GM19328 (cell line): ENCODE measurements at regions not wholly inside any gene's neighbourhood (a gene's known extent, or its start where the extent isn't known, plus 50 kb on each side); places are given as distances from the start of the nearest gene placed in this dataset.

ENCODE experiments used
- ATAC-seq: cut with Tn5 transposase; IDR thresholded peaks from one replicate; pipeline ENCODE4 v1.9.1; 2021; ENCODE audit warnings: mild to moderate bottlenecking, moderate library complexity; ENCODE audit not compliant: unreplicated experiment

DNA sequence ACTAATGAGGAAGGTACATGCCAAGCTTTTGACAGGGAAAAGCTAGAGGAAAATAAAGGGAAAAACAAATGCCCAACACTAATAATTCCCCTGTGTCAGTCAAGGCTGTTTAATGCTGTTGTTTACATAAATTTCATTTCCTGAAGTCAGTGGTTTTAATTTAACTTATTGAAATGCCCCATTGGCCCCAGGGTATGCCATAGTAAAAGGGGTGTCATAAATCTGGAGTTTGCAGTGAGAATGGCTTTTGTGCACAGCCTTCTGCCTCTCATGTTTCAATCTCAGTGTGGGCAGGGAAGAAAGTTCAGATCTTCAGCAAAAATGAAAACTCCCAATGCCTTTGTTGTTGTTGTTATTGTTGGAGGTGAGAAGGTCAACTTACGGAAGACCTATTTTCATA, 550.1 kb upstream of the DCC start:
- no peak for ATAC-seq

DNA sequence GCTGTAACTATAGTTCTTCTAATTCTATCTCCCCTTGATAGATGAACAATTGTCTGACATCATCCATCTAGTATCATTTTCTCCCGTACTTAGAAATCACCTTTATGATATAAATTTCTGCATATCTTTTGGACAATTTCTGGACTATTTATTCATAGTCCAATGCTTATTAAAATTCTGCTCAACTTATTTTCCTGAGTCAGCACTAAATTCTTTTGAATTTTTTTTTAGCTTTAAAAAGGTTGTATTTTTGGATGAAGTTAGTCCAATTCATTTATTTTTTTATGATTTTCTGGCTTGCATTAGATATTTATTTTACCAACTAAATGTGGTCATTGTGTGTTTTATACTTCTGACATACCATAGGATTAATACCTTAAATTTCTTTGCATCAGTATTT, 538.5 kb upstream of the DCC start:
- no peak for ATAC-seq

DNA sequence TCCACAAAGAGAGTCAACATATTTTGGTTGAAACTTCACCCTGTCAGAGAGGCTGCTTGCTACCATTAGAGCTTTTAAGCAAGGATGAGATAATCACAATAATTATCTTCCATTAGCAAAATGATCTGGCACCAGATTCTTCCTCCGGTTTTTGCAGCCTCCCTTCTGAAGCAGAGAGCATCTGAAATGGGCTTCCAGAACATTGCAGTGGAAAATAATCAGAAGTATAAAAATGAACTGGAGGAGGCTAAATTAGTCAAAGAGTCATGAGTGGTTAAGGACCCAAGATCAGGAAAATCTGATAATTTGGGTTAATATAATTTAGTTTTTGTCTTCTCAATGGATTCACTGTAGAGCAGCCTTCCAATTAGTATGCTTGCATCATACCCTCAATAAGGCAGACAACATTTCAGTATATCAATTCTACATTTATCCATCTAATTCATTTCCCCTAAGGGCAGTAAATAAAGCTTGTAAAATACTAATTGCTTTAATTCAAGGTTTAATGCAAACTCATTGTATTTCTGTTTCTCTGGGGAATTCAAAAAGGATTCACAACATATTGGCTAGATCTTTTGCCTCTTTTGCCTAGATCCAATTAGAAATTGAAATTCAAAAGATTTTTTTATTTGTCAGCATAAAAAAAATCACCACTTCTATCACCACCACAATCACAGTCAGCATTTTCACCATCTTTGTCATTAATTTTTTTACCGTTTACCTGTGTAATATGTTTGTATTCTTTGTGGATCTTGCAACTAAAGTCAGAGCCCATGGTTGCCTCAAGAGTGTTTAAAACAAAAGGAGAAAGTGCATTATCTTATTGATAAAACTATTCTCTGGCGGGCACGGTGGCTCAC, 537.2 kb upstream of the DCC start:
- ATAC-seq, result no peak

DNA sequence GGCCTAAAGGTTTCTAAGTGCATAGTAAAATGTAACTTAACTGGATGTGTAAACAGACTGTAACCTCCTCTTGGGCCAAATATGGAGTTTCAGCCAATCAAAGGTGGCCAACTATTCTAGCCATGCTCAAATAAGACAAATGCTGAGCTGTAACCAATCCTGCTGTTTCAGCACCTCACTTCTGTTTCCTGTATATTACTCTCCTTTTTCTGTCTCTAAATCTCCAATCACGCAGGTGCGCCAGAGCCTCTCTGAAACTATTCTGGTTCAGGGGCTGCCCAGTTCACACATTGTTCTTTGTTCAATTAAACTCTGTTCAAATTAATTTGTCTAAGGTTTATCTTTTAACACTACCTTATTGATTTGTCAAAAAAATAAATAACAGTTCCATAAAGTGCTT, 532.7 kb upstream of the DCC start:
- ATAC-seq, result no peak

DNA sequence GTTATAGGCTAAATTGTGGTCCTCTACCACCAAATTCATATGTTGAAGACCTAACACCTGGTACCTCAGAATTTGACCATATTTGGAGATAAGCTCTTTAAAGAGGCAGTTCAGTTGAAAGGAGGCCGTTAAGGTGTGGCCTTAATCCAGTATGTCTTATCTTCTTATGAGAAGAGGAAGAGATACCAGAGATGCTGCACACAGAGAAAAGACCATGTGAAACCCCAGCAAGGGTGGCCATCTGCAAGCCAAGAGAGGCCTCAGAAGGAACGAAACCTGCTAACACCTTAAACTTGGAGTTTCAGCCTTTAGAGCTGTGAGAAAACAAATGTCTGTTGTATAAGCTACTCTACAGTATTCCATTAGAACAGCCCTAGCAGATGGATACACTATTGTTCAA, 528.1 kb upstream of the DCC start:
- ATAC-seq, result no peak

DNA sequence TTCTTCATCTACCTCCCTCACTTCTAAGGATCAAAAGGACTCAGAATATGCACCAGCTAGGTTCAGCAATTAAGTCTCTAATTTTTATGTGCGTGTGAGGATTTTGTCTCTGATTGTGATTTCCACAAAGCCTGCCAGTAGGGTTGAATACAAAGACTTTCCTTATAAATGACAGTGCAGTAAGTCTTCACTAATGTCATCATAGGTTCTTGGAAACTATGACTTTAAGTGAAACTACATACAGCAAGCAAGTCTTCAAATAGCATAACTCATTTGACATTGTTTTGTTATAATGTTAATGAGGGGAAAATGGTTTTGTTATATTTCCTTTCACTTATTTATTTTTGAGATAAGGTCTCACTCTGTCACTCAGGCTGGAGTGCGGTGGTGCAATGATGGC, 526.3 kb upstream of the DCC start:
- no peak for ATAC-seq

DNA sequence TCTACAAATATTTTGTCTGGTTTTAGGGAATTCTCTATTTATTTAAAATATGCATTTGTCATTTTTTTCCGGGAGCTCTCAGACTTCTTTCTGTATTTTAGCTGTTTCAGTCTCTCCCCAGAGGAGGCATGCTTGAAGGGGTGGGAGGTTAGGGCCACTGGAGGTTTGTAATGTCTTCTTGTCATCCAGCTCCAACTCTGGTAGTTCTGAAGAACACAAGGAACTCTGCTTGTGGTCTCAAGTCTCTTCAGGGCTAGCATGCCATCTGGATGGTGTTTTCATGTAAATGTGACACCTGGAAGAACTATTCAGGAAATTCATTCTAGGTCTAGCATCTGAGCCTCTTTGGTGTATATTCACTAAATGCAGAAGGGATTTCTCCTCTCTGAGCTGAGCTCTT, 518.4 kb upstream of the DCC start:
- ATAC-seq, result no peak

DNA sequence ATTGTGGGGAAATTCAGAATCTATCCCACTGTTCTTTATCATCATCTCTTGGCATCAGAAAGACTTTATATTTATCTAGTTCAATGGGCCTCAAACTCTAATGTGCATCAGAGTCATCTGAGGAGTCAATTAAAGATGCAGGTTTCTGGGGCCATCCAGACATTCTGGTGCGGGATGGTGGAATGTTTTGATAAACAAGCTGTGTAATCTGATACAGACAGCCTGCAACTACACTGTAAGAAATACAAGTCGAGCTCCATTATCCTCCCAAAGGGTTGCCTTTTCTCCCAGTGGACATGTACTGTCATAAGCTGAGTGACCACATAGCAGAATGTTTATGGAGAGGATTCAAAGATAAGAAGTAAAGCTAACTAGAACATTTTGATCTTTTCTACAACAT, 515.3 kb upstream of the DCC start:
- no peak for ATAC-seq

DNA sequence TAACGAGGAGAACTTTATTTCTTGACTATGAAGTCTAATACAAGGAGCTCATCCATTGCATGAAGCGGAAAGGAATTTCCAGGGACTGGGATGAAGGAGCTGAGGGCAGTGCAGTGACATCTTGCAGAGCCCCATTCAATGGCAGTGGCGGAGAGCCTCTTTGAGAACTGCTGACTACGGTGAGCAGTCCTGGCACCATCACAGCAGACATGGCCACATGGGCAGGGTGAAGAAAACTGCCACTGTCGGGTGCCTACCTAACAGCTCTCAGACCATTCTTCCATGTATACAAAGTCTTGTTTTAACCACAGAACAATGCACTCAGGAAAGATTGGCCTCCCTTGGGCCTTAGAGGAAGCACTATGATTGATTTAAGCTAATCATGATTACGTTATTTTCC, 506.1 kb upstream of the DCC start:
- no peak for ATAC-seq

DNA sequence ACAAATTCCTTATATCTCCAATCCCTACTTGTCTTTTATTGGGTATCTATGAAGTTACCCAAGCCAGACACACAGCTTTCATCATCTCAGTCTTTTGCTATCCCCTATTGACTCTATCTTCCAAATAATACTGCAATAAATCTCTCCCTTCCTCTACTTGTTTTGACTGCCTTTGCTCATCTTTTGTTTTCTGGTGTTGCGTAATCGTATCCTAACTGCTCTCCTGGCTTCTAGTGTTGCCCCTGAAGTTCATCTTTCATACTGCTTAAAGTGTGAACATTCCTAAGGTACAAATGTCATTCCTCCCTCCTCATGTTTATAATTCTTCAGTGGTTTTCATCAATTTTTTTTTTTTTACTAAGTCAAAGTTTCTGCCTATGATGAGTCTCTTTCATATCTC, 491.3 kb upstream of the DCC start:
- ATAC-seq, result no peak

DNA sequence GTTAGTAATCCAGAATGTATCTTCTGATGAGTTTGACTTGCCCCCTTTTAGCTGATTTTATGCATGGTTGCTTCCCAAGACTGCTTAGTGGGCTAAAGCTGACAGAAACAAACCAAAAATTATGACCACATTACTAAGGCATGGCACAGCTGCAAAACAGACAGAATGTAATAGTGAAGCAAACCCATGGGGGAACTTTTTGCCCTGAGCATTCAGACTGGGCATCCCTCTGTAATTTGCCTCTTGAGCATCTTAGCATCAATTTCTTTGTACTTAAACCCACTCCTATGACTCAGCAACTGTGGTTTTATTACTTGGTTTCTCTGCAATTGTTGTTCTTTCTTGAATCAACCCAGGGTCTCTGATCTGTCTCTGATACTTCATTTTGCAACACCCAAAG, 487.3 kb upstream of the DCC start:
- ATAC-seq, result no peak

DNA sequence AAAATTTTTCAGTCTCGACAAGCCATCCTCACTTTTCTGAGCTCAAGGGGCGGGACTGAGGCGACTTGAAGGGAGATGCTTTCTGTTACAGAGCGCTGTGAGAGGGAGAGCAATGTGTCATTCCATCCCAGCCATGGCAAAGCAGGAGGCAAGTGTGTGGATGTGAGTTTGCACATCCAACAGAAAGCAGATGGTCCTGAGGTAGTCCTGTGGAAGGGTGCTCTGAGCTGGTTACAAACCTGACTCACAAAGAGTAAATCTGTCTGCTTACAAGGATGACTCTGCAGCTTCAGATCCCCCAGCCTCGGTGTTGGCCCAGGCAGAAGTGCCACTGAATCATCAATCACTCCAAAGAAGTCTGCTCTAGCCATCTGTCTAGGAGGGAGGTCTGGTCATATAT, 482.0 kb upstream of the DCC start:
- ATAC-seq, result no peak

DNA sequence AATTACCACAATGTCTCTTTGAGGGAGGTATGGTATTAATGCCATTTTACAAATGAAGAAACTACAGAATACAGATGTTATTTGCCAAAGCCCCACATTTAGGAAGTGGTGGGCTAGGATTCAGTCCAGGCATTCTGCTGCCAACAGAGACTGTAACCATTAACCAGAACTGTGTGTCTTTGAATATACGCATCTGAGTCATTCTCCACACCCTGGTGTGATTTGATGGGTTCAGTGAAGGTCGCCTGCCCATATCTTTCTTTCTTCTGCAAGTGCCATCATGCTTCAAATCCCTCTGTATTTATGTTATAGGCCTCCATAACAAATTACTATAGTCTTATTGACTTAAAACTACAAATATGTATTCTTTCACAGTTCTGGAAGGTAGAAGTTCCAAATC, 479.0 kb upstream of the DCC start:
- ATAC-seq, result no peak

DNA sequence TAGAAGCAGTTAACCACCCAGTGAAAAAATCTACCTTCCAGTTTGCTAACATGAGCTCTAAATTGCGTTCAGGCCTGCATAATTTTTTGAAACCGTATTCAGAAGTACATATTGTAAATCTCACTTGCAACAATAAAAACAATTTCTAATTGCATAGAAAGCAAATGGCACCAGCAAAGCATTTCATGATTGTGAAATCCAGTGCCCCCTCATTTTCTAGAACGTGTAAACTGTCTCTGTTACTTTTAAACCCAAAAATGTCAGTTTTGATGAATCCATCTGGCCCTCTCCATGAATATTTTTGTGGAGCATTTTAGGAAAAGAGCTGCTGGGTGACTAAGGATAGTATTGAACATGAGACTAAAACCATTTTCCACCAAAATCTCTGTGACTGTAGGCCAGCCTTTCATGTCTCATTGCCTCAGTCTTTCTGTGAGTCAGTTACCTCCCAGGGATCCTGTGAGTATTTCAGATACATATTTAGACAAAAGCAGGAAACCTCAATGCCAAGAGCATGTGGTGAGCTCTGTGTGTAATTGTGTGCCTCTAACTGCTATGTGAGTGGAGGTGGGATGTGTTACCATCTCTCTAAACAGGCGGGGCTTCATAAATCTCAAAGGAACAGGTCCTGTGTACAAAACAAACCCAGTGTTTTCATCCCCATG, 477.8 kb upstream of the DCC start:
- ATAC-seq, result no peak

DNA sequence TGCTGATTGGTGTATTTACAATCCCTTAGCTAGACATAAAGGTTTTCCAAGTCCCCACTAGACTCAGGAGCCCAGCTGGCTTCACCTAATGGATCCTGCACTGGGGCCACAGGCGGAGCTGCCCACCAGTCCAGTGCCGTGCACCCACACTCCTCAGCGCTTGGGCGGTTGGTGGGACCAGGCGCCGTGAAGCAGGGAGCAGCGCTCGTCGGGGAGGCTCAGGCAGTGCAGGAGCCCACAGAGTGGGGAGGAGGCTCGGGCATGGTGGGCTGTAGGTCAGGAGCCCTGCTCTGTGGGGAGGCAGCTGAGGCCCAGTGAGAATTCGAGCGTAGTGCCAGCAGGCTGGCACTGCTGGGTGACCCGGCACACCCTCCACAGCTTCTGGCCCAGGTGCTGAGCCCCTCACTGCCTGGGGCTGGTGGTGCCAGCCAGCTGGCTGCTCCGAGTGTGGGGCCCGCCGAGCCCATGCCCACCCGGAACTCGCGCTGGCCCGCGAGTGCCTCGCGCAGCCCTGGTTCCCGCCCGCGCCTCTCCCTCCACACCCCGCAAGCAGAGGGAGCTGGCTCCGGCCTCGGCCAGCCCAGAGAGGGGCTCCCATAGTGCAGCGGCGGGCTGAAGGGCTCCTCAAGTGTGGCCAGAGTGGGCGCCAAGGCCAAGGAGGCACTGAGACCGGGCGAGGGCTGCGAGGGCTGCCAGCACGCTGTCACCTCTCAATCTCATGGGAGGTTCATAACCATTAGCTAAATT, 475.6 kb upstream of the DCC start:
- no peak for ATAC-seq

DNA sequence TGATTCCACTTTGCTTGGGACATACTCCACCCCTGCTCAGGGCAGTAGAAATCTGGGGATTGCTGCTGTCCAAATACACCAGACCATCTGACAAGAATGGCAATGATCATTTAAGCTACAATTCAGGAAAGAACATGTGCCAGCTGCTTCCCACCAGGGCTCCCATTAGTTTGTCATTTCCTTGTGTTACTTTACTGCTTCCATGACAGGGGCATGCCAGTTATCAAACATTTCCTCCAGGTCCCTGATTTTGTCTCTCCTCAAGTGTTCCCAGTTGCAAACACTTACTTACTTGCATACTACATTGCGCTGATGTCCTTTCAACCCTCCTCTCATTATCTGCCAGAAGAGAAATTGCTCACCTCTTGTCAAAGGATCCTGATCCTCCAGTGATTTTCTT, 474.5 kb upstream of the DCC start:
- ATAC-seq, result no peak

DNA sequence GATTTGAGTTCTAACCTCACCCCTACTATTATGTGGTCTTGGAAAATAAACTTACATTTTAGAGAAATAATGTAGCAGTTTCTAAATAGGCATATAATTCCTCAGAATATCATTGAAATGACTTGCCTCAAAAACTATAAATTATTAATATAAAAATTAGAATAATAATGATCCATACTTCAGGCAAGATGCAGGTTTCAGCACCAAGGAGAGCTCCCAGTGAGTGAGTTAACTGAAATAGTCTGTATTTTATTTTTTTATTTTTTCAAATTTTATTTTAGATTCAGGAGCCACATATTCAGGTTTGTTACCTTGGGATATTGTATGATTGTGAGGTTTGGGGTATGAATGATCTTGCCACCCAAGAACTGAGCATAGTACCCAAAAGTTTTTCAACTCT, 472.2 kb upstream of the DCC start:
- no peak for ATAC-seq

DNA sequence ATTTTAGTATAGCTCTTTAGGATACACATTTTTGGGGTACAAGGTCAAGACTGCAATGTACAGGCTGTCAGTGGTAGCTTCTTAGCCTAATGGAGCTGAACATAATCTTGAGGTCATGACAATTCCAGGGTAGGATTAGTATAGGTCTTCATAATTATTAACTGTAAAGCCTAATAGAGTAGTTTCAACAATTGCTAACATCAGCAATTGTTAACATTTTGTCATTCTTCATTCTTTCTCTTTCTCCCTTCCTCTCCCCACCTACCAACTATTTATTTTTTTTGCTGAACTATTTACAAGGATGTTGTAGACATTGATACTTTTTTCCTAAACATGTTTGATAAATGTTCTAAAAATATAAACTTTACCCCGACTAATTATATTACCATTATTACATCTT, 461.3 kb upstream of the DCC start:
- ATAC-seq, result no peak

DNA sequence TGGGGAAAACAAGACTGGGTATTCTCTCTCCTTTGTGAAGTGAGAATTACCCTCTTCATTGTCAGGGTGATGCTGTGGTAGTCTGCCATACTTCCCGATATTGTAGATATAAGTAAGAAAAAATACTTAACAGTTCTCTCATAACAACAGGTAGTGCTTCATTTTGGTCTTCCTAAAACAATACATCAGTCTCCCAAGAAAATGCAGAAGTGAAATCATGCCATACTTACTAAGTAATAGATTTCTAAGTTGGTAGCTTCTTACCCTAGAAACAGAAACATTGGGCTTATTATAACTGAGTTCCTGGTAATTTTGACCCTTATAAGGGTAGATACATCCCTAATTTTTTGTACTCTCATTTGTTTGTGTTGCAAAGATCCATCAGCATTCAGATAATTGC, 460.7 kb upstream of the DCC start:
- no peak for ATAC-seq

DNA sequence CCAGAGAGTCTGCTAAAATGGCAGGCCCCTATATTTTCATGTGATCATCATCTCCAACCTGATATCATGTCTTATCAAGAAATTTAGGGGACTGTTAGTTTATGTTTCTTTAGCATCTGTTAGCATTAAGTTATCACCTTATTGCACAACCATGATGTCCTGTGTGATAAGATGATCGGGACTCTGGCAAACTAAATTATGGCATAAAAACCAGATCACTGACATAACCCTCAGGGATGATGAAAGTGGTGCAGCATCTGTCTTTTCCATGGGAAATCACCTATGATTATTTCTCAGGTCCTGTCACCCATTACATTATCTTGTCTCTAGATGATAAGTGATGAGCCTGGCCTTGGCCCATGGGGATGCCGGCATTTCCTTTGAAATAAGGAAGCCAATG, 458.6 kb upstream of the DCC start:
- no peak for ATAC-seq

DNA sequence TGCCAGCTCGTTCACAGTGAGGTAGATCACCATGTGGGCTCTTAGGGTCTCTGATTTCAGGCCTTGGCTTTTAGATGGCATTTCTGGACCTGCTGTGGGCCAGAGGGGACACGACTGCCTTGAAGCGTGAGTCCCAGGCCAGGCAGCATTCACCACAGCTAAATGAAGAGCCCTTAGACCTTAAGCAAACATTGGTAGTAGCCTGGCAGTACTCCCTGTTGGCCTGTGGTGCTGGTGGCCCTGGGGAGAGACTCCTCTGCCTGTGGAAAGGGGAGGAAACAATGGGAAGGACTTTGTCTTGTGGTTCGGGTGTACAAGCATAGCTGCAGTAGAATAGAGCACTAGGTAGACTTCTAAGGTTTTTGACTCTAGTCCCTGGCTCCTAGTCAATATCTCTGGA, 456.0 kb upstream of the DCC start:
- ATAC-seq, result no peak

DNA sequence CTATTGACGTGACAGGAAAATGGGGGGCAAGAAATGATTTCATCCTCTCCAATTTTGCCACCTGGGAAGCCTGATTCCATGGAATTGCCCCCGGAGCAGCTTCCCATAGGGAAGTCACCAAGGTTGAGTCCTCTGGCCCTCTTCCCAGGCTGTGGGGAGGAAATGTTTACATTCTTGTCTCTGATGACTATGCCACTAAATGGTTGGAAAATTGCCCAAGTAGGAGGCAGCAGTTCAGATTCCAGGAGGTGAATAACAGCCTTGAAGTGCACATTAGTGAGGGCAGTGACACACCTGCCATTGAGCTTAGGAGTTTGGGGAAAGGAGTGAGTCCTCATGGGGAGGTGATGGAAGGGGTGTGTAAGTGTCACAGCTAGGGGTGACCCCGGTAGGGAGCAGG, 449.2 kb upstream of the DCC start:
- ATAC-seq, result no peak
